HepG2 (cell line): ENCODE measurements at regions not wholly inside any gene's neighbourhood (a gene's known extent, or its start where the extent isn't known, plus 50 kb on each side); places are given as distances from the start of the nearest gene placed in this dataset.

ENCODE experiments used
- CHD2 ChIP-seq: IDR thresholded peaks from 2 replicates; pipeline ENCODE4 v1.6.1; 2011; ENCODE audit warnings: low read depth, low read length, improper control_type of control experiment
- KDM1A ChIP-seq: IDR thresholded peaks from 2 replicates; pipeline ENCODE4 v1.6.1; 2016; ENCODE audit warnings: missing compliant biosample characterization
- KLF15 ChIP-seq: sonication (generic); formaldehyde crosslinking; IDR thresholded peaks from 2 replicates; pipeline ENCODE4 v1.8.1; 2023; ENCODE audit warnings: borderline replicate concordance, mild to moderate bottlenecking, inconsistent platforms, missing genetic modification reagents, mixed read lengths
- TF ChIP-seq, protein P1 (sequence below): sonication (generic); formaldehyde crosslinking; IDR thresholded peaks from 2 replicates; pipeline ENCODE4 v1.4.0; 2020; ENCODE audit warnings: missing genetic modification reagents

DNA sequence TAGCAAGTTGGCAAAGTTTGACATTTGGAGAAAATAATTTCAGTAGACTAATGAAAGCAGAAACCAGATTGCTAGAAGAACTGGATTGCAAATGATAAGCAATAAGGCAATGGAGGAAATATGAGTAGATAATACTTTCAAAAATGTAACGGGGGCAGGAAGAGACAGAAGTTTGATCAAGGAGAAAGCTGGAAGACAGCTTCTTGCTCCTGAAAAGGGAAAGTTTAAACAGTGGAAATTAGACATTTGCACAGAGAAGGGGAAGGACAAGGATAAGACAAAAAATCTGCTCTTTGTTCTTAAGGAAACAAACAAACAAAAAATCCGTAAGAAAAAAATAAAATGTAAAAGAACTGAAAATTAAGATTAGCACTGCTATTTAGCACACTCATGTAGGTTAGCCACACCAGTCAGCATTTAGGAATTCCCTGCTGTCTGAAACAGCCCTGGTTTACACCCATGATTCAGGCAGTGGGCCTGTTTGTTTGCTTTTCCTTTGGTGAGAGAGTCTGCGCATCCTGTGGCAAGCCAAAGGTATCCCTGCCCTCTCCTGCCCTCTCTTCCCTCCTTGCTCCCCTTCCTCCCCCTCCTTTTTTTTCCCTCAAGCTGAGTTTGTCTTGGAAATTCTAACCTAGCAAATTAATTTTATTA lies 104.3 kb upstream of the CAV2 start:
- TF ChIP-seq, protein P1, sequence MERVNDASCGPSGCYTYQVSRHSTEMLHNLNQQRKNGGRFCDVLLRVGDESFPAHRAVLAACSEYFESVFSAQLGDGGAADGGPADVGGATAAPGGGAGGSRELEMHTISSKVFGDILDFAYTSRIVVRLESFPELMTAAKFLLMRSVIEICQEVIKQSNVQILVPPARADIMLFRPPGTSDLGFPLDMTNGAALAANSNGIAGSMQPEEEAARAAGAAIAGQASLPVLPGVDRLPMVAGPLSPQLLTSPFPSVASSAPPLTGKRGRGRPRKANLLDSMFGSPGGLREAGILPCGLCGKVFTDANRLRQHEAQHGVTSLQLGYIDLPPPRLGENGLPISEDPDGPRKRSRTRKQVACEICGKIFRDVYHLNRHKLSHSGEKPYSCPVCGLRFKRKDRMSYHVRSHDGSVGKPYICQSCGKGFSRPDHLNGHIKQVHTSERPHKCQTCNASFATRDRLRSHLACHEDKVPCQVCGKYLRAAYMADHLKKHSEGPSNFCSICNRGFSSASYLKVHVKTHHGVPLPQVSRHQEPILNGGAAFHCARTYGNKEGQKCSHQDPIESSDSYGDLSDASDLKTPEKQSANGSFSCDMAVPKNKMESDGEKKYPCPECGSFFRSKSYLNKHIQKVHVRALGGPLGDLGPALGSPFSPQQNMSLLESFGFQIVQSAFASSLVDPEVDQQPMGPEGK (CRISPR knock-in tag): no peak
- TF ChIP-seq CHD2 (no peak), KLF15 (CRISPR knock-in tag) (no peak), KDM1A (no peak)
